Epithelial cell of prostate (primary cell): ENCODE measurements at regions not wholly inside any gene's neighbourhood (a gene's known extent, or its start where the extent isn't known, plus 50 kb on each side); places are given as distances from the start of the nearest gene placed in this dataset.
"Not testable (repeated sequence)": the region's sequence is repeated elsewhere in the genome, so short reads cannot be mapped to it uniquely, and the experiment has no call there.

Experiments used
- DNase-seq: peaks from one replicate; pipeline ENCODE4 v3.0.0-alpha.2; 2011; ENCODE audit warnings: low read depth, low spot score
- H3K27ac ChIP-seq: fragments of 450-650 bp; 2 replicates; pipeline ENCODE4 v1.5.1; 2017; ENCODE audit warnings: mild to moderate bottlenecking

- H3K27ac ChIP-seq = no peak overlapping the region
- DNase-seq = no peak
These were observed 180.2 kb upstream of the CDH5 start for GRCh38 chr16:66186251-66186785.

- H3K27ac ChIP-seq = no peak overlapping the region
- DNase-seq = no peak
These were observed 183.9 kb upstream of the CDH5 start for GRCh38 chr16:66182592-66182991.

- DNase-seq = no peak
- H3K27ac ChIP-seq = no peak overlapping the region
These were observed 189.8 kb upstream of the CDH5 start for GRCh38 chr16:66176731-66177130.

GRCh38 chr16:66176111-66176510, 190.4 kb upstream of the CDH5 start:
- no peak overlapping the region for H3K27ac ChIP-seq
- DNase-seq = no peak

GRCh38 chr16:66175636-66176035, 190.9 kb upstream of the CDH5 start:
- DNase-seq = no peak
- no peak overlapping the region for H3K27ac ChIP-seq

- DNase-seq = no peak
- H3K27ac ChIP-seq = no peak overlapping the region
These were observed 191.4 kb upstream of the CDH5 start for GRCh38 chr16:66175058-66175457.

- not testable (repeated sequence) for H3K27ac ChIP-seq, DNase-seq
These were observed 192.7 kb upstream of the CDH5 start for GRCh38 chr16:66173796-66174195.

GRCh38 chr16:66173181-66173580, 193.3 kb upstream of the CDH5 start:
- not testable (repeated sequence) for H3K27ac ChIP-seq, DNase-seq

- no peak for DNase-seq
- H3K27ac ChIP-seq = no peak overlapping the region
These were observed 194.0 kb upstream of the CDH5 start for GRCh38 chr16:66172463-66172862.

- no peak overlapping the region for H3K27ac ChIP-seq
These were observed 194.9 kb upstream of the CDH5 start for GRCh38 chr16:66171578-66171977.

GRCh38 chr16:66170989-66171388, 195.5 kb upstream of the CDH5 start:
- no peak overlapping the region for H3K27ac ChIP-seq
- DNase-seq = no peak

More at GRCh38 chr16:66171578-66171977, 194.9 kb upstream of the CDH5 start:
- DNase-seq = no peak

- DNase-seq = no peak
- H3K27ac ChIP-seq = no peak overlapping the region
These were observed 196.7 kb upstream of the CDH5 start for GRCh38 chr16:66169817-66170216.

GRCh38 chr16:66168777-66169176, 197.7 kb upstream of the CDH5 start:
- no peak for DNase-seq
- H3K27ac ChIP-seq = no peak overlapping the region

- DNase-seq = no peak
- H3K27ac ChIP-seq = no peak overlapping the region
These were observed 198.8 kb upstream of the CDH5 start for GRCh38 chr16:66167564-66168291.

- H3K27ac ChIP-seq = no peak overlapping the region
- no peak for DNase-seq
These were observed 200.0 kb upstream of the CDH5 start for GRCh38 chr16:66166490-66166889.

- DNase-seq = no peak
- no peak overlapping the region for H3K27ac ChIP-seq
These were observed 200.6 kb upstream of the CDH5 start for GRCh38 chr16:66165879-66166278.

GRCh38 chr16:66164581-66165247, 201.8 kb upstream of the CDH5 start:
- DNase-seq = no peak
- no peak overlapping the region for H3K27ac ChIP-seq

- no peak for DNase-seq
- no peak overlapping the region for H3K27ac ChIP-seq
These were observed 203.7 kb upstream of the CDH5 start for GRCh38 chr16:66162821-66163220.

- no peak overlapping the region for H3K27ac ChIP-seq
- no peak for DNase-seq
These were observed 204.5 kb upstream of the CDH5 start for GRCh38 chr16:66161942-66162341.

GRCh38 chr16:66161269-66161668, 205.2 kb upstream of the CDH5 start:
- H3K27ac ChIP-seq = no peak overlapping the region
- DNase-seq = no peak

GRCh38 chr16:66159987-66160386, 206.5 kb upstream of the CDH5 start:
- DNase-seq = no peak
- H3K27ac ChIP-seq = no peak overlapping the region

GRCh38 chr16:66156538-66156937, 210.0 kb upstream of the CDH5 start:
- DNase-seq = no peak
- no peak overlapping the region for H3K27ac ChIP-seq
